ENCODE measurements at regions not wholly inside any gene's neighbourhood (a gene's known extent, or its start where the extent isn't known, plus 50 kb on each side); places are given as distances from the start of the nearest gene placed in this dataset.
"Not testable (repeated sequence)": the region's sequence is repeated elsewhere in the genome, so short reads cannot be mapped to it uniquely, and the experiment has no call there.

GRCh38 chr2:228377533-228377932 is 196.0 kb upstream of the SPHKAP start:
- Mint-ChIP-seq H3K27me3 (no peaks in the 10 kb centered on the region), H3K36me3 (no peaks in the 10 kb centered on the region), H3K9me3 (peaks cover 2 to 4% (median 3%) of the 10 kb centered on the region in 3 donors), H3K27ac (peak overlapping the region in 1 of 3 donors; percentile 6), H3K4me3 (no peak overlapping the region), H3K4me1 (no peaks in the 10 kb centered on the region)

GRCh38 chr2:228374741-228375140 is 193.3 kb upstream of the SPHKAP start:
- H3K27ac Mint-ChIP-seq: no peak overlapping the region
- H3K4me3 Mint-ChIP-seq: no peak overlapping the region
- no peaks in the 10 kb centered on the region for H3K27me3 Mint-ChIP-seq
- peaks cover 0 to 9% (median 5%) of the 10 kb centered on the region in 3 donors for H3K9me3 Mint-ChIP-seq
- H3K36me3 Mint-ChIP-seq: no peaks in the 10 kb centered on the region
- no peaks in the 10 kb centered on the region for H3K4me1 Mint-ChIP-seq

GRCh38 chr2:228373191-228373590 is 191.7 kb upstream of the SPHKAP start:
- no peaks in the 10 kb centered on the region for H3K36me3 Mint-ChIP-seq
- no peaks in the 10 kb centered on the region for H3K4me1 Mint-ChIP-seq
- H3K9me3 Mint-ChIP-seq: peaks cover 0 to 9% (median 5%) of the 10 kb centered on the region in 3 donors
- no peak overlapping the region for H3K4me3 Mint-ChIP-seq
- H3K27ac Mint-ChIP-seq: no peak overlapping the region
- no peaks in the 10 kb centered on the region for H3K27me3 Mint-ChIP-seq

GRCh38 chr2:228372212-228372611 is 190.7 kb upstream of the SPHKAP start:
- Mint-ChIP-seq H3K36me3 (no peaks in the 10 kb centered on the region), H3K9me3 (peaks cover 0 to 9% (median 5%) of the 10 kb centered on the region in 3 donors), H3K4me3 (no peak overlapping the region), H3K4me1 (no peaks in the 10 kb centered on the region), H3K27me3 (no peaks in the 10 kb centered on the region), H3K27ac (no peak overlapping the region)

GRCh38 chr2:228369400-228370031 is 188.0 kb upstream of the SPHKAP start:
- Mint-ChIP-seq H3K27ac (no peak overlapping the region), H3K27me3 (no peaks in the 10 kb centered on the region), H3K4me1 (no peaks in the 10 kb centered on the region)

GRCh38 chr2:228367356-228367755 is 185.9 kb upstream of the SPHKAP start:
- H3K27ac Mint-ChIP-seq: no peak overlapping the region
- H3K36me3 Mint-ChIP-seq: no peaks in the 10 kb centered on the region
- peaks cover 0 to 5% (median 3%) of the 10 kb centered on the region in 3 donors for H3K9me3 Mint-ChIP-seq
- no peaks in the 10 kb centered on the region for H3K27me3 Mint-ChIP-seq
- H3K4me3 Mint-ChIP-seq: no peak overlapping the region
- H3K4me1 Mint-ChIP-seq: no peaks in the 10 kb centered on the region

More at GRCh38 chr2:228369400-228370031, 188.0 kb upstream of the SPHKAP start:
- Mint-ChIP-seq H3K4me3 (no peak overlapping the region), H3K36me3 (no peaks in the 10 kb centered on the region), H3K9me3 (peaks cover 0 to 9% (median 3%) of the 10 kb centered on the region in 3 donors)

GRCh38 chr2:228359473-228359872 is 178.0 kb upstream of the SPHKAP start:
- H3K4me3 Mint-ChIP-seq: no peak overlapping the region
- peaks cover 0 to 2% (median 1%) of the 10 kb centered on the region in 3 donors for H3K9me3 Mint-ChIP-seq
- H3K27ac Mint-ChIP-seq: no peak overlapping the region
- no peaks in the 10 kb centered on the region for H3K4me1 Mint-ChIP-seq
- no peaks in the 10 kb centered on the region for H3K27me3 Mint-ChIP-seq
- no peaks in the 10 kb centered on the region for H3K36me3 Mint-ChIP-seq

GRCh38 chr2:228355897-228356296 is 174.4 kb upstream of the SPHKAP start:
- Mint-ChIP-seq H3K4me1 (no peaks in the 10 kb centered on the region), H3K9me3 (peaks cover 0 to 2% (median 0%) of the 10 kb centered on the region in 3 donors), H3K4me3 (no peak overlapping the region), H3K27ac (no peak overlapping the region), H3K36me3 (no peaks in the 10 kb centered on the region), H3K27me3 (no peaks in the 10 kb centered on the region)

- H3K36me3 Mint-ChIP-seq, H3K9me3 Mint-ChIP-seq, H3K27me3 Mint-ChIP-seq, H3K27ac Mint-ChIP-seq, H3K4me3 Mint-ChIP-seq, H3K4me1 Mint-ChIP-seq: not testable (repeated sequence)
These were observed 171.5 kb upstream of the SPHKAP start for GRCh38 chr2:228352980-228353379.

- Mint-ChIP-seq H3K4me3 (no peak overlapping the region), H3K36me3 (no peaks in the 10 kb centered on the region), H3K4me1 (no peaks in the 10 kb centered on the region), H3K27ac (no peak overlapping the region), H3K27me3 (no peaks in the 10 kb centered on the region), H3K9me3 (no peaks in the 10 kb centered on the region)
These were observed 170.6 kb upstream of the SPHKAP start for GRCh38 chr2:228352048-228352447.

GRCh38 chr2:228348516-228349064 is 167.1 kb upstream of the SPHKAP start:
- no peaks in the 10 kb centered on the region for H3K27me3 Mint-ChIP-seq
- H3K27ac Mint-ChIP-seq: no peak overlapping the region

GRCh38 chr2:228344531-228344930 is 163.0 kb upstream of the SPHKAP start:
- no peak overlapping the region for H3K27ac Mint-ChIP-seq
- H3K4me3 Mint-ChIP-seq: no peak overlapping the region
- no peaks in the 10 kb centered on the region for H3K36me3 Mint-ChIP-seq
- H3K27me3 Mint-ChIP-seq: no peaks in the 10 kb centered on the region
- peaks cover 4 to 9% (median 7%) of the 10 kb centered on the region in 3 donors for H3K9me3 Mint-ChIP-seq
- H3K4me1 Mint-ChIP-seq: no peaks in the 10 kb centered on the region

More at GRCh38 chr2:228348516-228349064, 167.1 kb upstream of the SPHKAP start:
- no peak overlapping the region for H3K4me3 Mint-ChIP-seq
- H3K36me3 Mint-ChIP-seq: no peaks in the 10 kb centered on the region
- no peaks in the 10 kb centered on the region for H3K4me1 Mint-ChIP-seq
- peaks cover 0 to 6% (median 1%) of the 10 kb centered on the region in 3 donors for H3K9me3 Mint-ChIP-seq

GRCh38 chr2:228339525-228339924 is 158.0 kb upstream of the SPHKAP start:
- no peaks in the 10 kb centered on the region for H3K27me3 Mint-ChIP-seq
- no peaks in the 10 kb centered on the region for H3K36me3 Mint-ChIP-seq
- H3K4me1 Mint-ChIP-seq: no peaks in the 10 kb centered on the region
- peaks cover 7% of the 10 kb centered on the region in 3 donors for H3K9me3 Mint-ChIP-seq
- H3K27ac Mint-ChIP-seq: no peak overlapping the region
- H3K4me3 Mint-ChIP-seq: no peak overlapping the region

- Mint-ChIP-seq H3K27me3 (no peaks in the 10 kb centered on the region), H3K4me3 (no peak overlapping the region), H3K27ac (no peak overlapping the region), H3K4me1 (no peaks in the 10 kb centered on the region), H3K36me3 (no peaks in the 10 kb centered on the region), H3K9me3 (peaks cover 4 to 7% (median 6%) of the 10 kb centered on the region in 3 donors)
These were observed 152.7 kb upstream of the SPHKAP start for GRCh38 chr2:228334180-228334579.

- H3K36me3 Mint-ChIP-seq: peaks cover 2% of the 10 kb centered on the region
- H3K27ac Mint-ChIP-seq: no peak overlapping the region
- no peaks in the 10 kb centered on the region for H3K27me3 Mint-ChIP-seq
- H3K4me3 Mint-ChIP-seq: no peak overlapping the region
- no peaks in the 10 kb centered on the region for H3K4me1 Mint-ChIP-seq
- H3K9me3 Mint-ChIP-seq: peaks cover 5 to 14% (median 8%) of the 10 kb centered on the region in 3 donors
These were observed 147.8 kb upstream of the SPHKAP start for GRCh38 chr2:228329282-228329681.

GRCh38 chr2:228321015-228321414 is 139.5 kb upstream of the SPHKAP start:
- H3K9me3 Mint-ChIP-seq: peaks cover 0 to 4% (median 2%) of the 10 kb centered on the region in 3 donors
- no peak overlapping the region for H3K27ac Mint-ChIP-seq
- no peaks in the 10 kb centered on the region for H3K4me1 Mint-ChIP-seq
- no peaks in the 10 kb centered on the region for H3K27me3 Mint-ChIP-seq
- H3K36me3 Mint-ChIP-seq: no peaks in the 10 kb centered on the region
- H3K4me3 Mint-ChIP-seq: no peak overlapping the region

Data from IgD-negative memory B cell (primary cell).